GM12873 (cell line): ENCODE measurements at regions not wholly inside any gene's neighbourhood (a gene's known extent, or its start where the extent isn't known, plus 50 kb on each side); places are given as distances from the start of the nearest gene placed in this dataset.

Experiments
- CTCF ChIP-seq: IDR thresholded peaks from 2 replicates; pipeline ENCODE4 v1.5.1; 2012; ENCODE audit warnings: low read depth, mild to moderate bottlenecking, moderate library complexity, low read length, control low read depth; ENCODE audit not compliant: insufficient read depth; ENCODE audit errors: missing control alignments

DNA sequence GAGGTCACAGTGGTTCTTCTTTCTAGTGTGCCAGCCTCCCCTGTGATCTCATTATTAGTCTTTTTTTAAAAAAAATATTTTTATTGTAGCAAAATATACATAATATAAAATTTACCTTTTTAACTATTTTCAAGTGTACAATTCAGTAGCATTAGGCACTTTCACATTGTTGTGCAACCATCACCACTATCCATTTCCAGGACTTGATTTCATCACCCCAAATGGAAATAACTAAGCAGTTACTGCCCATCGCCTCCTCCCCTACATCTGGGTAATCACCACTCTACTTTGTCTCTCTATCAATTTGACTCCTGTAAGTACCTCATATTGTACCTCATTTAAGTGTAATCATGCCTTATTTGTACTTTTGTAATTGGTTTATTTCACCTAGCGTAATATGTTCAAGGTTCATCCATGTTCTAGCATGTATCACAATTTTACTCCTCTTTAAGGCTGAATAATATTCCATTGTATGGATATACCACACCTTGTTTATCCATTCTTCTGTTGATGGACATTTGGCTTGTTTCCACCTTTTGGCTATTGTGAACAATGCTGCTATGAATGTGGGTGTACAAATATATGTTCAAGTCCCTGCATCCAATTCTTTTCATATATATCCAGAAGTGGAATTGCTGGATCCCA, 68.6 kb upstream of the FYN start:
- no peak for TF ChIP-seq CTCF

DNA sequence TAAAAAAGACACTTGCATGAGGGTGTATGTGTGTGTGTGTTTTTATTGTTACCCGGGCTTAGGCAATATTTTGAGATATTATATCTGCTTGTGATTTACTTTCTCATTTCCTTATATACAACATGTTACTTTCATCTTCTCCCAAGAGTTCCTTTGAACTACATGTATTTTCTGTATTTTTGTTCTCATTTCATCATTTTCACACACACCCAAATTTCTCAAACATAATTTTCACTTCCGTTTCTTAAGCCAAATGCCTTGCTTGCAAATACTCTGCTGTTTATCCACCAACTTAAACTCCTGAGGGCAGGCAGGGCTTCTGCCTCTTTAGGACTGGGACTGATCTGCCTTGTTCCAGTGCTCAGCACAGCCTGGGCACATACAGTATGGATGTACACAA, 69.3 kb upstream of the FYN start:
- TF ChIP-seq CTCF, result no peak

DNA sequence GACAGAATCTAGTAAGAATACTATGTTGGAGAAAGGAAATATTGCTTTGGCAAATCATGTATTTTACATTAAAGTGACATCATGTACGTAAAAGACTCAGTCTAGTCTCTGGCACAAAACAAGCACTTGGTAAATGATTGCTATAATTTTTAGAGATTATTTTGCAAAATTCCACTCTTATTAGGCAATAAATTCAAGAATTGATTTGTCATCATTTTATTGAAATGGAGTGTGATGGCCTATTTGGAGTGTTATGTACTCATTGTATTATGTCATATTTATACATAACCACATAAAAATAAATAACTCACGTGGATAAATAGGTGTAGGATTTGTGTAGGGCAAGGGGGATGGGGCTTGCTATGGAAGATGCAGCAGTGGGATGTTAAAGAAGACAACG, 70.0 kb upstream of the FYN start:
- TF ChIP-seq CTCF, result no peak

DNA sequence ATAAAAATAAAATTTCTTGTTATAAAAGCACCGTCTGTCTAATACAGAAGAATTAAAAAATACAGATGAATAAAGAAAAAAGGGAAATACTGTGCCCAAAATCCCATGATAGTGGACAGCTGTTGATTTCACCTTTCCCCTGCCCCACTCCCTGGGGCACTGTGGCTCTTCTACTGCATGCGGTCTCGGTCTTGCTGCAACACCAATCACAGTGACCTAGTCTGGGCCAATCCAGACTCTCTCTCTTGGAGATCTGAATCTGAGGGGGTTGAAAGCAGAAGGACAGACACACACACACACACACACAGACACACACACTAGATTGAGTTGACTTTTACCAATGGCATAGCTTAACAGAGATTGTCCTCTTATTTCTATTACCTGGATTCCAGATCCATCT, 70.5 kb upstream of the FYN start:
- no peak for TF ChIP-seq CTCF

DNA sequence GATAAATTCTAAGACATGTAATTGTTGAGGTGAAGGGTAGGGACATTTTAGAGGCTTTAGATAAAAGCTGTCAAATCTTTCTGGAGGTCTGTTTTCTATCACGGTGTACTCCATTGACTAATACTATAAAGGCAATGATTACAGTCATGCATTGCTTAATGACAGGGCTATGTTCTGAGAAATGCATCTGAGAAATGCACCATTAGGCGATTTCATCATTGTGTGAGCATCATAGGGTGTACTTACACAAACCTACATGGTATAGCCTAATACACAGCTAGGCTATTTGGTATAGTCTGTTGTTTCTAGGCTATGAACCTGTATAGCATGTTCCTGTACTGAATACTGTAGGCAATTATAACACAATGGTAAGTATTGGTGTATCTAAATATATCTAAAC, 71.3 kb upstream of the FYN start:
- no peak for TF ChIP-seq CTCF

GRCh38 chr6:111949546-111949945, 76.3 kb upstream of the FYN start:
- no peak for TF ChIP-seq CTCF

- TF ChIP-seq CTCF, result no peak
Observed at GRCh38 chr6:111950661-111951496, 77.6 kb upstream of the FYN start.
